GM21390 (cell line): ENCODE measurements at regions not wholly inside any gene's neighbourhood (a gene's known extent, or its start where the extent isn't known, plus 50 kb on each side); places are given as distances from the start of the nearest gene placed in this dataset.

ENCODE experiments used
- ATAC-seq: cut with Tn5 transposase; IDR thresholded peaks from one replicate; pipeline ENCODE4 v1.9.1; 2021; ENCODE audit not compliant: unreplicated experiment

GRCh38 chr1:163013826-163014600 is 55.1 kb upstream of the RGS4 start:
- ATAC-seq: no peak

- no peak for ATAC-seq
These were observed 62.9 kb upstream of the RGS4 start for GRCh38 chr1:163006051-163006834.

GRCh38 chr1:162997499-162998285 is 71.5 kb upstream of the RGS4 start:
- ATAC-seq: no peak

GRCh38 chr1:162996261-162996660 is 72.9 kb upstream of the RGS4 start:
- no peak for ATAC-seq

- ATAC-seq: no peak
These were observed 74.2 kb upstream of the RGS4 start for GRCh38 chr1:162994921-162995320.

GRCh38 chr1:162993846-162994245 is 75.3 kb upstream of the RGS4 start:
- ATAC-seq: no peak

GRCh38 chr1:162992945-162993344 is 76.2 kb upstream of the RGS4 start:
- ATAC-seq: no peak

- ATAC-seq: no peak
These were observed 77.7 kb upstream of the RGS4 start for GRCh38 chr1:162991444-162991843.

- ATAC-seq: no peak
These were observed 78.5 kb upstream of the RGS4 start for GRCh38 chr1:162990665-162991064.

GRCh38 chr1:162988869-162989268 is 80.3 kb upstream of the RGS4 start:
- no peak for ATAC-seq

GRCh38 chr1:162987866-162988265 is 81.3 kb upstream of the RGS4 start:
- no peak for ATAC-seq

GRCh38 chr1:162985816-162986435 is 83.2 kb upstream of the RGS4 start:
- ATAC-seq: no peak

- no peak for ATAC-seq
These were observed 84.5 kb upstream of the RGS4 start for GRCh38 chr1:162984699-162985098.

GRCh38 chr1:162983671-162984425 is 85.3 kb upstream of the RGS4 start:
- ATAC-seq: no peak

- ATAC-seq: no peak
These were observed 86.8 kb upstream of the RGS4 start for GRCh38 chr1:162982364-162982763.

- ATAC-seq: no peak
These were observed 91.1 kb upstream of the RGS4 start for GRCh38 chr1:162977944-162978568.

GRCh38 chr1:162976628-162977027 is 92.5 kb upstream of the RGS4 start:
- no peak for ATAC-seq

- ATAC-seq: no peak
These were observed 94.4 kb upstream of the RGS4 start for GRCh38 chr1:162974810-162975209.

GRCh38 chr1:162973381-162973795 is 95.8 kb upstream of the RGS4 start:
- no peak for ATAC-seq

GRCh38 chr1:162972773-162973172 is 96.4 kb upstream of the RGS4 start:
- no peak for ATAC-seq
